Left renal pelvis (tissue), 4 donors: ENCODE measurements at regions not wholly inside any gene's neighbourhood (a gene's known extent, or its start where the extent isn't known, plus 50 kb on each side); places are given as distances from the start of the nearest gene placed in this dataset.

Source experiments
- DNase-seq, 4 donors: peaks; one replicate each; pipeline ENCODE4 v3.0.0-alpha.2; 2013; ENCODE audit warnings: low read depth in 4 of 4, low spot score in 3 of 4

GRCh38 chr5:58076483-58077257, 383.2 kb downstream of the PLK2 start:
- DNase-seq = no peak

GRCh38 chr5:58075907-58076306, 384.0 kb downstream of the PLK2 start:
- no peak for DNase-seq

DNA sequence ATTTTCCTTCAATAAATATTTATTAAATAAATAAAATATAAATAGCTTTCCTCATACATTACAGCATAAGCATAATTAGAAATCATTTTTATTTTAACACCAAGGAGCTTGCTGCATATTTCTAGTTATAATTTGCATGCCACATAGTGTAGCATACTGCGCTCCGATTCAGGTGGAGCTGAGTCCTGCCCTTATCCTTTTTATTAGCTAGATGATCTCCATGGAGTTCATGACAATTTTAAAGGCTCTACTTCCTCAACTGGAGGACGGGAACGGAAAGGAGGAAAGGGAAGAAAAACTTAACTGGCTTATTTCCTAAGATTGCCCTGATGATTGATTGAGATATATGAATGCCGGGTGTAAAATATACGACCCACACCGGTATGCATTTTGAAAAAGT, 385.2 kb downstream of the PLK2 start:
- no peak for DNase-seq

DNA sequence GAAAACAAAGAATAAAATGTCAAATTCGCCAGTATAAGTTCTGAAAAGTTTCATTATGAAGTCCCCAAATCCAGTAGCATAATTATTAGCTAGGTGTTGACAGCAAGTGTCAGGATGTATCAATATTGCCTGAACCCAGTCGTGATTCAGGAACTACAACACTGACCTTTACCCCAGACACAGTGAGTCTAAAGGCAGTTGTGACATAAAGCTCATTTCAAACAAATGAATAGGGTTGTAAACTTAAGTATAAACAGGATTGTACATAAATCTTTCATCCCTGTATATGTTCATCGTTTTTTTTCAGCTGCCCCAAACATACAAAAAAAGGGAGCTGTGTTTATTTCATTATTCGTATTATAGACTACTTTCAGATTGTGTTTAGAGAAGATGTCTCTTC, 385.7 kb downstream of the PLK2 start:
- no peak for DNase-seq

GRCh38 chr5:58073243-58073642, 386.6 kb downstream of the PLK2 start:
- no peak for DNase-seq

DNA sequence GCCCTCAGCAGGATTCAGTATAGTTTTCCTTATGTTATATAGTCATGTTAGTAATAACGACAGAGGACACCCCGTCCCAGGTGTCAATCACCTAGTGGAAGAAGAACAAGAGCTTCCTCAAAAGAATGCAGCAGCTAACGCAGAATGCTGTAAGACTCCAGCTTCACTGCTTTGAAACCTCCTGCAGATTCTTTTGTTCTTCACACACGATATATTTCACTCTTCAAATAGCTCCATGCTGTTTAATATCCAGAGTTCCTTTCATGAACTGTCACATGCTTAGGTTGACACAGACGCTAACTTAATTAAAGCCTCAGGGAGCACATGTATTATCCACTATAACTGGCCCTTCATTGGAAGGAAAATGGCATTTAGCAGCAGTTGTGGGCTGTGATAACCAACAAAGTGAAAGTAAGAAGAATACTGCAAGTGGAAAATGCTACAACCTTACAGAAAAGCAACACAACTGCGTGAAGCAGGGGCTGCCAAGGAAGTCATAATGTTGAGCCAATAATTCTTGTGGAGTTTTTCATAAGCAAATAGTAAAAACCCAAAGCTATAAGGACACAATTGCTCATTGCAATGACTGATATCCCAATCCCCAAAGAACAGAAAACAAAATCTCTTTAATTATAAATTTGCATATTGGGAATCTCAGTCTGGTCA, 387.5 kb downstream of the PLK2 start:
- no peak for DNase-seq

DNA sequence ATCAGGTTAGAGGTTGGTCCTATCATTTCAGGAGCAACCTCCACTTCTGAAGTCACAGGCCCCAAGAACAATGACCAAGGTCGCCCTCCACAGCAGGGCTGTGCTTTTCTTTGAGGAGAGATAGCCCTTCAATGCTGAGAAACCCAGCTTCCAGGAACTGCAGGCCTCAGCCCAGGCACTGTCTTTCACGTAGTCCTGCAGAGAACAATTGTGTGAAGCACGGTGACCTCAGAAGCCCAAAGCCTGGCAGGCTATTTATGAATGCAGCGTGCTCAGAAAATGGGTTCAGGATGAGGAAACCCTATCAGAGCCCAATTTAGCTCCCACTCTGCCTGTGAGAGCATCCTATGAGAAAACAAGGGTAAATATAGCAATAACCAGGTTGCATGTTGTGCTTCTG, 388.3 kb downstream of the PLK2 start:
- no peak for DNase-seq

GRCh38 chr5:58069846-58070245, 390.0 kb downstream of the PLK2 start:
- DNase-seq = no peak

- DNase-seq = no peak
These were observed 390.7 kb downstream of the PLK2 start for GRCh38 chr5:58069016-58069705.

- no peak for DNase-seq
These were observed 393.3 kb downstream of the PLK2 start for GRCh38 chr5:58066557-58066956.

DNA sequence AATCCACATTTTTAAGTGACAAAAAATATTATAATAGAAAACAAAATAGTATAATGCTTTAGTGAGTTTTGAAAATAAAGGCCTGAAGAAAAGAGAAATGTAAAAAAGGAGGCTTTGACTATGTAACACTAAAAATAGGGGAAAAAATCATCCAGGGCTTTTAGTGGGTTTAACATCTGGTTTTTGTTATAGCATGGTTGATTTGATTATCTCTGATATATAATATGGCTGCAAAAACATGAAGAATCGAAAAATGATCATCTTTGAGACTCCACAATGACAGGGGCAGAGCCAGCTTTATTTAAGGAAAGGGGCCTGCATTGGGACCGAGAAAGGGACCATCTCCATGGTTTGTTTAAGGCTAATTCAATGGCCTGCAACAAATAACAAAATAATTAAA, 393.8 kb downstream of the PLK2 start:
- DNase-seq = no peak

GRCh38 chr5:58064801-58065200, 395.1 kb downstream of the PLK2 start:
- no peak for DNase-seq

GRCh38 chr5:58060996-58061395, 398.9 kb downstream of the PLK2 start:
- no peak for DNase-seq

DNA sequence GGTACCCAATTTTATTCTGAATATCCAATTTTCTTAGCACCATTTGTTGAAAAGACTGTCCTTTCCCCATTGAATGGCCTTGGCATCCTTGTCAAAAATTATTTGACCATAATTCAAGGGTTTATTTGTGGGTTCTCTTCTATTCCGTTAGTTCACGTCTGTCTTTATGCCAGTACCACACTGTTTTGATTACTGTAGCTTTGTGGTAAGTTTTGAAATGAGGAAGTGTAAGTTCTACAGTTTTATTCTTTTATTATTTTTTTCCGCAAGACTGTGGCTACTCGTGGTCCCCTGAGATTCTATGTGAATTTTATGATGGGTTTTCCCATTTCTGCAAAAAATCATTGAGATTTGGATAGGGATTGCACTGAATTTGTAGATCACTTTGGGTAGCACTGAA, 402.6 kb downstream of the PLK2 start:
- DNase-seq = no peak

- DNase-seq = no peak
These were observed 403.3 kb downstream of the PLK2 start for GRCh38 chr5:58056546-58056945.

DNA sequence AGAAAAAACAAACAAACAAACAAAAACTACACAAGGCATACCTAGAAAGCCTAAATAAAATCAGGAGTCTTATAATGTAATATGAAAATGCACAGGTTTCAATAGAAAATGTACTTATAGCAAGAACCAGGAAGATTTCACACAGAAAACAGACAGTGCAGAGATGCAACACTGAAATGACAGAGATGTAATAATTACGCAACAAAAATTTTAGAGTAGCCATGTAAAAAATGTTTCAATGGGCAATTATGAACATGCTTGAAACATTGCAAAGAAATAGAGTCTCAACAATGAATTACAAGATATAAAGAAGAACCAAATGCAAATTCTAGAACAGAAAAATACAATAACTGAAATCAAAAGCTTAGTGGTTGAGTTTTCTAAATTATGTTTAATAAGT, 405.9 kb downstream of the PLK2 start:
- no peak for DNase-seq

DNA sequence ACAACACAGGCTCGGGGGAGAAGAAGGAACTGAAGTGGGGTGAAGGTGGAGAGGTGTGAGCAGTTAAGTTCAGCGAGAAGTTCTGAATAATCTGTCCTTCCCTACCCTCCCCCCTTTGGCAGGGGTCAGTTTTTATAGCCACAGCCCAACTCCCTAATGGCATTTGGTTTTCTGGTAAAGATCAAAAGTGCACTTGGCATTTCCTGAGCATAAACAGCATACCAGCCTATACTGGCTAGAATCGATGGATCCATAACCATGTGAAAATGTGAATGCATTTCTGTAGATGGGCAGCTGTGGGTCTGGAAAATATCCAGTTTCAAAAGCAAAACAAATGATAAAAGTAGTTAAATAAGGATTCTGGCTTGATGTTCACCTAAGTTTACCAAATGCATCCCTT, 410.9 kb downstream of the PLK2 start:
- DNase-seq = no peak

- DNase-seq = no peak
These were observed 411.5 kb downstream of the PLK2 start for GRCh38 chr5:58048185-58048925.

DNA sequence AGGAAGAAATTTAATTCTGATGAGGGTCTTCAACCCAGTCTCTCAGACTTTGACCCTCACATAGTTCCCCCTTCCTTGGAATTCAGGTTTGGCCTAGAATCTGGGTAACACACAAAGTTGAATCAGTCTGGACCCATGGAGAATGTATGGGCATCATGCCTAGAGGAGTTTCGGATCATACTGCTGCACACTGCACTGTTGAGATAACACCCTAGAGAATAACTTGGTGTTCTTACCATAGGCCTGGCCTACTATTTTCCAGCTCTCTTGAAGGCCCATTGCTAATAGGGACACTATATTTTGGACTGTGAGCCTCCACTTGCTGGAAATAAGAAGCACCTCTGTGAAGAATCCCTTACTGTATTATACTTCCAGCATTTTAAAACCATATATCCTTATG, 413.5 kb downstream of the PLK2 start:
- no peak for DNase-seq

DNA sequence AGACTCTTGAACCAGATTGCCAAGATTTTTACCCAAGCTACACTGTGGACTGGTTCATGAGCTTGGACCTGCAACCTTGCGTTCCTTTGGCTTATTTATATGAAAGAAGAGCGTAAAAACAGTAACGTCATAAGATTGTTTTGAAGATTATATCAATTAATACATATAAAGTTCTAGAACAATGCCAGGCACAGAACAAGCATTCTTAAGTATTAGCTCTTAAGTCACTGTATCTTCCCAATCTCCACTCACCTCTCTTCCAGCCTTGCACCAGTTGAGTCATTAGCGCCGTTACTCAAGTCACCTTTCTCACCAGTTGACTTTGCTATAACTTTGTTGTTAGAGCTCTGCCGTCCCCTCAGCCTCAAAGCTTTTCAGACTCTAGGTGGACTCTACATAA, 415.7 kb downstream of the PLK2 start:
- no peak for DNase-seq
